Ishikawa (cell line): ENCODE measurements at regions not wholly inside any gene's neighbourhood (a gene's known extent, or its start where the extent isn't known, plus 50 kb on each side); places are given as distances from the start of the nearest gene placed in this dataset.

Experiments used
- CEBPB ChIP-seq: IDR thresholded peaks from 2 replicates; pipeline ENCODE4 v1.6.1; 2012
- CREB1 ChIP-seq: IDR thresholded peaks from 2 replicates; pipeline ENCODE4 v1.6.1; 2012; ENCODE audit warnings: low read depth
- EGR1 ChIP-seq: IDR thresholded peaks from 2 replicates; pipeline ENCODE4 v1.6.1; 2012
- EP300 ChIP-seq: IDR thresholded peaks from 2 replicates; pipeline ENCODE4 v1.6.1; 2012; ENCODE audit warnings: borderline replicate concordance
- RAD21 ChIP-seq: IDR thresholded peaks from 2 replicates; pipeline ENCODE4 v1.6.1; 2012; ENCODE audit warnings: low read depth
- REST ChIP-seq: IDR thresholded peaks from 2 replicates; pipeline ENCODE4 v1.6.1; 2012; ENCODE audit warnings: low read depth, mild to moderate bottlenecking
- TEAD4 ChIP-seq: IDR thresholded peaks from 2 replicates; pipeline ENCODE4 v1.6.1; 2012

- TF ChIP-seq EP300 (no peak), RAD21 (no peak), REST (no peak), EGR1 (no peak), CREB1 (no peak), TEAD4 (no peak), CEBPB (no peak)
Observed at GRCh38 chr14:53306911-53307310, 153.8 kb upstream of the DDHD1 start.
